ENCODE measurements at regions not wholly inside any gene's neighbourhood (a gene's known extent, or its start where the extent isn't known, plus 50 kb on each side); places are given as distances from the start of the nearest gene placed in this dataset.

DNA sequence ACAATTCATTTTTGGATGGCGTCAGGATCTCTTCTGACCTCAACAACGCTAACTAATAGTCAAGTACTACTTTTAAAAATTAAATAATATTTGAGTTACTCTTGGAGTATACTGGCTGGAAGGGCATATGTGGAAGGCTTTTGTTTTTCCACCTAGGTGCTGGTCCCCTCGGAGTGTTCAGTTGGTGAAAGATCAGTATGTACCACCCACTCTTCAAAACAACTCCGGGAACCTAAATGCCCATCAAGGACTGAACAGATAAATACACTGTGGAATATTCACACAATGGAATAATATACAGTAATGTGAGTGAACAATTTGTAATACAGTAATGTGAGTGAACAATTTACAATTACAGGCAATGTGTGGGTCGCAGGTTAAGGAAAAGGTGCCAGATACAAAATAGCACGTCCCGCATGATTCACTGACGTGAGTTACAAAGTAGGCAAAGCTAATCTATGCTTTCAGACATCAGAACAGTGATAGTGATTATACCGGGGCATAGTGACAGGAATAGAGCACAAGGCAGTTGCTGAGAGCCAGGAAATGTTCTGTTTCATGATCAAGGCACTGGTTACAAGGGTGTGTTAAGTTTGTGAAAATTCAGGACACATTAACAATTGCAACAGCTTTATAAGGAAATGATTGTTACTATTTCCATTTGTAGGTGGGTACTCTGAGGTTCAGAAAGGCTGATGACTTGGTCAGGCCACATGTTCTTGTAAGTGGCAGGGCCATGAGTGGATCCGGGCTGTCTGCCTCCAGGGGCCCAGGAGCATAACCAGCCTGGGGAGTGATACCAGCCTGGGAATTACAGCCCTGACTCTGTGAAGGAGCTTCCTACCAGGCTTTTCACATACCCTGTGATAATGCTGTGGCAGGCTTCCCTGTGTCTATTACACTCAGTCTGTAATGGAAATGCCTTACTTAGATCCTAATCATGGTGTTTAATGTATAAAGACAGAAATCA lies 59.3 kb upstream of the ABCD3 start:
- no peak for TF ChIP-seq POLR2A (IDR thresholded peaks at IDR 0.05; ENCODE audit: borderline replicate concordance, extremely low read depth, insufficient read depth, insufficient read length)
- TF ChIP-seq, protein P1, sequence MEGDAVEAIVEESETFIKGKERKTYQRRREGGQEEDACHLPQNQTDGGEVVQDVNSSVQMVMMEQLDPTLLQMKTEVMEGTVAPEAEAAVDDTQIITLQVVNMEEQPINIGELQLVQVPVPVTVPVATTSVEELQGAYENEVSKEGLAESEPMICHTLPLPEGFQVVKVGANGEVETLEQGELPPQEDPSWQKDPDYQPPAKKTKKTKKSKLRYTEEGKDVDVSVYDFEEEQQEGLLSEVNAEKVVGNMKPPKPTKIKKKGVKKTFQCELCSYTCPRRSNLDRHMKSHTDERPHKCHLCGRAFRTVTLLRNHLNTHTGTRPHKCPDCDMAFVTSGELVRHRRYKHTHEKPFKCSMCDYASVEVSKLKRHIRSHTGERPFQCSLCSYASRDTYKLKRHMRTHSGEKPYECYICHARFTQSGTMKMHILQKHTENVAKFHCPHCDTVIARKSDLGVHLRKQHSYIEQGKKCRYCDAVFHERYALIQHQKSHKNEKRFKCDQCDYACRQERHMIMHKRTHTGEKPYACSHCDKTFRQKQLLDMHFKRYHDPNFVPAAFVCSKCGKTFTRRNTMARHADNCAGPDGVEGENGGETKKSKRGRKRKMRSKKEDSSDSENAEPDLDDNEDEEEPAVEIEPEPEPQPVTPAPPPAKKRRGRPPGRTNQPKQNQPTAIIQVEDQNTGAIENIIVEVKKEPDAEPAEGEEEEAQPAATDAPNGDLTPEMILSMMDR (IDR thresholded peaks at IDR 0.05 in 2 of 3, conservative IDR thresholded peaks at IDR 0.05 in 1 of 3; ENCODE audit: borderline replicate concordance in 1 of 3, insufficient read depth in 1 of 3, low read depth in 2 of 3, low read length in 2 of 3) = no peak
- no peak for TF ChIP-seq POLR2AphosphoS5 (IDR thresholded peaks at IDR 0.05; ENCODE audit: low read depth, low read length)
- no peak for TF ChIP-seq YY1 (IDR thresholded peaks at IDR 0.05; ENCODE audit: extremely low read depth, insufficient replicate concordance, low read depth, low read length)
- no peak for TF ChIP-seq TCF7L2 (IDR thresholded peaks at IDR 0.05; ENCODE audit: borderline replicate concordance, extremely low read depth, insufficient read depth, insufficient read length)
- no peak for TF ChIP-seq EGR1 (IDR thresholded peaks at IDR 0.05; ENCODE audit: low read depth)
- no peak for TF ChIP-seq RAD21 (IDR thresholded peaks at IDR 0.05; ENCODE audit: low read depth)
- TF ChIP-seq, protein P2, sequence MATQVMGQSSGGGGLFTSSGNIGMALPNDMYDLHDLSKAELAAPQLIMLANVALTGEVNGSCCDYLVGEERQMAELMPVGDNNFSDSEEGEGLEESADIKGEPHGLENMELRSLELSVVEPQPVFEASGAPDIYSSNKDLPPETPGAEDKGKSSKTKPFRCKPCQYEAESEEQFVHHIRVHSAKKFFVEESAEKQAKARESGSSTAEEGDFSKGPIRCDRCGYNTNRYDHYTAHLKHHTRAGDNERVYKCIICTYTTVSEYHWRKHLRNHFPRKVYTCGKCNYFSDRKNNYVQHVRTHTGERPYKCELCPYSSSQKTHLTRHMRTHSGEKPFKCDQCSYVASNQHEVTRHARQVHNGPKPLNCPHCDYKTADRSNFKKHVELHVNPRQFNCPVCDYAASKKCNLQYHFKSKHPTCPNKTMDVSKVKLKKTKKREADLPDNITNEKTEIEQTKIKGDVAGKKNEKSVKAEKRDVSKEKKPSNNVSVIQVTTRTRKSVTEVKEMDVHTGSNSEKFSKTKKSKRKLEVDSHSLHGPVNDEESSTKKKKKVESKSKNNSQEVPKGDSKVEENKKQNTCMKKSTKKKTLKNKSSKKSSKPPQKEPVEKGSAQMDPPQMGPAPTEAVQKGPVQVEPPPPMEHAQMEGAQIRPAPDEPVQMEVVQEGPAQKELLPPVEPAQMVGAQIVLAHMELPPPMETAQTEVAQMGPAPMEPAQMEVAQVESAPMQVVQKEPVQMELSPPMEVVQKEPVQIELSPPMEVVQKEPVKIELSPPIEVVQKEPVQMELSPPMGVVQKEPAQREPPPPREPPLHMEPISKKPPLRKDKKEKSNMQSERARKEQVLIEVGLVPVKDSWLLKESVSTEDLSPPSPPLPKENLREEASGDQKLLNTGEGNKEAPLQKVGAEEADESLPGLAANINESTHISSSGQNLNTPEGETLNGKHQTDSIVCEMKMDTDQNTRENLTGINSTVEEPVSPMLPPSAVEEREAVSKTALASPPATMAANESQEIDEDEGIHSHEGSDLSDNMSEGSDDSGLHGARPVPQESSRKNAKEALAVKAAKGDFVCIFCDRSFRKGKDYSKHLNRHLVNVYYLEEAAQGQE (IDR thresholded peaks at IDR 0.05; ENCODE audit: low read depth) = no peak
- TF ChIP-seq EZH2 (IDR thresholded peaks at IDR 0.05) = no peak
- no peak for TF ChIP-seq SRF (IDR thresholded peaks at IDR 0.05; ENCODE audit: low read depth)
- TF ChIP-seq EZH2phosphoT487 (IDR thresholded peaks at IDR 0.05; ENCODE audit: borderline replicate concordance) = no peak

Data from HCT116 (cell line).